ENCODE measurements at regions not wholly inside any gene's neighbourhood (a gene's known extent, or its start where the extent isn't known, plus 50 kb on each side); places are given as distances from the start of the nearest gene placed in this dataset.
"Not testable (repeated sequence)": the region's sequence is repeated elsewhere in the genome, so short reads cannot be mapped to it uniquely, and the experiment has no call there.

GRCh38 chr4:142897518-142897917, 51.4 kb upstream of the INPP4B start:
- not testable (repeated sequence) for H3K36me3 ChIP-seq (ENCODE audit: insufficient read depth)
- 95% methylated on average over 28 of the region's 28 CpGs for WGBS

GRCh38 chr4:142900622-142901021, 54.5 kb upstream of the INPP4B start:
- H3K36me3 ChIP-seq (ENCODE audit: insufficient read depth), result no peaks in the 10 kb centered on the region
- H3K4me1 ChIP-seq (ENCODE audit: insufficient read depth), result no peaks in the 10 kb centered on the region
- no peak for DNase-seq (ENCODE audit: extremely low spot score)
- no peak overlapping the region for H3K27ac ChIP-seq (ENCODE audit: low read depth)
- WGBS, result 95% methylated on average over 1 of the region's 1 CpG
- no peak overlapping the region for H3K4me3 ChIP-seq (ENCODE audit: low read depth, low read length)

More at GRCh38 chr4:142897518-142897917, 51.4 kb upstream of the INPP4B start:
- H3K4me3 ChIP-seq (ENCODE audit: low read depth, low read length); DNase-seq (ENCODE audit: extremely low spot score); H3K4me1 ChIP-seq (ENCODE audit: insufficient read depth); H3K27ac ChIP-seq (ENCODE audit: low read depth): not testable (repeated sequence)

- 40% methylated on average over 5 of the region's 5 CpGs for WGBS
Measured at GRCh38 chr4:142901166-142901662, 55.1 kb upstream of the INPP4B start.

GRCh38 chr4:142903617-142904016, 57.5 kb upstream of the INPP4B start:
- not testable (repeated sequence) for H3K36me3 ChIP-seq (ENCODE audit: insufficient read depth); H3K27ac ChIP-seq (ENCODE audit: low read depth); DNase-seq (ENCODE audit: extremely low spot score); H3K4me1 ChIP-seq (ENCODE audit: insufficient read depth); H3K4me3 ChIP-seq (ENCODE audit: low read depth, low read length)
- WGBS, result 76% methylated on average over 2 of the region's 2 CpGs

More at GRCh38 chr4:142901166-142901662, 55.1 kb upstream of the INPP4B start:
- H3K27ac ChIP-seq (ENCODE audit: low read depth), result no peak overlapping the region
- H3K36me3 ChIP-seq (ENCODE audit: insufficient read depth), result no peaks in the 10 kb centered on the region
- H3K4me3 ChIP-seq (ENCODE audit: low read depth, low read length), result no peak overlapping the region
- DNase-seq (ENCODE audit: extremely low spot score), result no peak
- no peaks in the 10 kb centered on the region for H3K4me1 ChIP-seq (ENCODE audit: insufficient read depth)

- H3K4me1 ChIP-seq (ENCODE audit: insufficient read depth), result no peaks in the 10 kb centered on the region
- 31% methylated on average over 2 of the region's 2 CpGs for WGBS
- DNase-seq (ENCODE audit: extremely low spot score), result no peak
- H3K36me3 ChIP-seq (ENCODE audit: insufficient read depth), result no peaks in the 10 kb centered on the region
- no peak overlapping the region for H3K4me3 ChIP-seq (ENCODE audit: low read depth, low read length)
- H3K27ac ChIP-seq (ENCODE audit: low read depth), result no peak overlapping the region
Measured at GRCh38 chr4:142909908-142910307, 63.8 kb upstream of the INPP4B start.

GRCh38 chr4:142913034-142913433, 66.9 kb upstream of the INPP4B start:
- Histone ChIP-seq H3K27ac (ENCODE audit: low read depth) (no peak overlapping the region), H3K4me3 (ENCODE audit: low read depth, low read length) (no peak overlapping the region), H3K36me3 (ENCODE audit: insufficient read depth) (no peaks in the 10 kb centered on the region), H3K4me1 (ENCODE audit: insufficient read depth) (no peaks in the 10 kb centered on the region)
- no peak for DNase-seq (ENCODE audit: extremely low spot score)
- 88% methylated on average over 1 of the region's 1 CpG for WGBS

- H3K36me3 ChIP-seq (ENCODE audit: insufficient read depth), result no peaks in the 10 kb centered on the region
- DNase-seq (ENCODE audit: extremely low spot score), result no peak
- no peaks in the 10 kb centered on the region for H3K4me1 ChIP-seq (ENCODE audit: insufficient read depth)
- no peak overlapping the region for H3K27ac ChIP-seq (ENCODE audit: low read depth)
- no peak overlapping the region for H3K4me3 ChIP-seq (ENCODE audit: low read depth, low read length)
- WGBS, result 70% methylated on average over 4 of the region's 4 CpGs
Measured at GRCh38 chr4:142913461-142914030, 67.4 kb upstream of the INPP4B start.

GRCh38 chr4:142917678-142918077, 71.6 kb upstream of the INPP4B start:
- Histone ChIP-seq H3K4me3 (ENCODE audit: low read depth, low read length) (no peak overlapping the region), H3K36me3 (ENCODE audit: insufficient read depth) (no peaks in the 10 kb centered on the region), H3K4me1 (ENCODE audit: insufficient read depth) (no peaks in the 10 kb centered on the region), H3K27ac (ENCODE audit: low read depth) (no peak overlapping the region)
- DNase-seq (ENCODE audit: extremely low spot score), result no peak
- WGBS, result 70% methylated on average over 4 of the region's 4 CpGs

- H3K27ac ChIP-seq (ENCODE audit: low read depth), result no peak overlapping the region
- no peak for DNase-seq (ENCODE audit: extremely low spot score)
- 73% methylated on average over 1 of the region's 1 CpG for WGBS
- H3K36me3 ChIP-seq (ENCODE audit: insufficient read depth), result no peaks in the 10 kb centered on the region
- no peaks in the 10 kb centered on the region for H3K4me1 ChIP-seq (ENCODE audit: insufficient read depth)
- H3K4me3 ChIP-seq (ENCODE audit: low read depth, low read length), result no peak overlapping the region
Measured at GRCh38 chr4:142922720-142923119, 76.6 kb upstream of the INPP4B start.

- no peaks in the 10 kb centered on the region for H3K36me3 ChIP-seq (ENCODE audit: insufficient read depth)
- H3K4me1 ChIP-seq (ENCODE audit: insufficient read depth), result no peaks in the 10 kb centered on the region
- no peak overlapping the region for H3K4me3 ChIP-seq (ENCODE audit: low read depth, low read length)
- no peak overlapping the region for H3K27ac ChIP-seq (ENCODE audit: low read depth)
- no peak for DNase-seq (ENCODE audit: extremely low spot score)
Measured at GRCh38 chr4:142923619-142924018, 77.5 kb upstream of the INPP4B start.

GRCh38 chr4:142925161-142925560, 79.1 kb upstream of the INPP4B start:
- 22% methylated on average over 1 of the region's 1 CpG for WGBS
- no peaks in the 10 kb centered on the region for H3K36me3 ChIP-seq (ENCODE audit: insufficient read depth)
- no peak for DNase-seq (ENCODE audit: extremely low spot score)
- H3K4me1 ChIP-seq (ENCODE audit: insufficient read depth), result no peaks in the 10 kb centered on the region
- H3K27ac ChIP-seq (ENCODE audit: low read depth), result no peak overlapping the region
- no peak overlapping the region for H3K4me3 ChIP-seq (ENCODE audit: low read depth, low read length)

GRCh38 chr4:142927721-142928120, 81.6 kb upstream of the INPP4B start:
- whole genome bisulfite sequencing, result 43% methylated on average over 1 of the region's 1 CpG

GRCh38 chr4:142929526-142929925, 83.4 kb upstream of the INPP4B start:
- Histone ChIP-seq H3K4me1 (ENCODE audit: insufficient read depth) (no peaks in the 10 kb centered on the region), H3K36me3 (ENCODE audit: insufficient read depth) (no peaks in the 10 kb centered on the region), H3K4me3 (ENCODE audit: low read depth, low read length) (no peak overlapping the region), H3K27ac (ENCODE audit: low read depth) (no peak overlapping the region)
- no peak for DNase-seq (ENCODE audit: extremely low spot score)
- WGBS, result 60% methylated on average over 3 of the region's 3 CpGs

More at GRCh38 chr4:142927721-142928120, 81.6 kb upstream of the INPP4B start:
- DNase-seq (ENCODE audit: extremely low spot score), result no peak
- no peak overlapping the region for H3K27ac ChIP-seq (ENCODE audit: low read depth)
- no peak overlapping the region for H3K4me3 ChIP-seq (ENCODE audit: low read depth, low read length)
- H3K36me3 ChIP-seq (ENCODE audit: insufficient read depth), result no peaks in the 10 kb centered on the region
- H3K4me1 ChIP-seq (ENCODE audit: insufficient read depth), result no peaks in the 10 kb centered on the region

GRCh38 chr4:142933207-142933606, 87.1 kb upstream of the INPP4B start:
- no peak overlapping the region for H3K27ac ChIP-seq (ENCODE audit: low read depth)
- H3K4me3 ChIP-seq (ENCODE audit: low read depth, low read length), result no peak overlapping the region
- DNase-seq (ENCODE audit: extremely low spot score), result no peak
- 83% methylated on average over 5 of the region's 5 CpGs for WGBS
- H3K4me1 ChIP-seq (ENCODE audit: insufficient read depth), result no peaks in the 10 kb centered on the region
- no peaks in the 10 kb centered on the region for H3K36me3 ChIP-seq (ENCODE audit: insufficient read depth)
